K562 (cell line): ENCODE measurements at regions not wholly inside any gene's neighbourhood (a gene's known extent, or its start where the extent isn't known, plus 50 kb on each side); places are given as distances from the start of the nearest gene placed in this dataset.

Experiments used
- ATAC-seq: fragments of 200-7000 bp; cut with Tn5 transposase; 3 replicates; pipeline ENCODE4 v1.9.1; 2020; ENCODE audit warnings: moderate library complexity
- BruUV-seq: library from RNA; stranded (reverse); fragments of 400-500 nt; replicated peaks from 2 replicates; lab custom pipeline; 2021; lab: Mats Ljungman, UMichigan
- CTCF ChIA-PET: fragments of 300-600 bp; formaldehyde crosslinking; extraction: SDS; loops from one replicate; lab custom pipeline; 2021; ENCODE audit warnings: low intra/inter-chr PET ratio; lab: Yijun Ruan, JAX
- POLR2A ChIA-PET: fragments of 300-600, 350-650 bp; sonication (Branson Sonifier 250); formaldehyde crosslinking; extraction: SDS; loops from one replicate; lab custom pipeline; 2021; ENCODE audit warnings: antibody characterized with exemption, inconsistent platforms; lab: Yijun Ruan, JAX
- DNase-seq, 4 experiments: peaks; one replicate each; pipeline versions ENCODE4 v3.0.0 to v3.0.0-alpha.2; 2011 to 2018; ENCODE audit warnings: low spot score in 3 of 4, mixed read lengths in 3 of 4; ENCODE audit errors: extremely low read depth in 1 of 4
- FAIRE-seq: peaks from 2 replicates; lab custom pipeline; 2011; peaks lifted over from hg19 to GRCh38; lab: Jason Lieb, UNC
- H2AFZ ChIP-seq: 2 replicates; pipeline ENCODE4 v1.6.0; 2011; ENCODE audit warnings: low read depth, low read length, control low read depth, inconsistent platforms
- H3K27ac ChIP-seq: fragments of 200-600 bp; 3 replicates; pipeline ENCODE4 v1.8.0; 2011; ENCODE audit warnings: low read depth, mild to moderate bottlenecking, control low read depth, inconsistent platforms, low read length, moderate library complexity, mixed read lengths; ENCODE audit errors: extremely low read depth
- H3K27me3 ChIP-seq, 2 experiments: fragments of 300-600 bp in 1 of 2; 2 replicates in 1 of 2; 3 replicates in 1 of 2; pipeline versions ENCODE4 v1.6.0 to v1.8.0; 2011; ENCODE audit warnings: inconsistent platforms in 2 of 2, low read length in 2 of 2, mild to moderate bottlenecking in 1 of 2, mixed read lengths in 1 of 2, moderate library complexity in 1 of 2; ENCODE audit not compliant: control insufficient read depth in 2 of 2, insufficient read depth in 2 of 2
- H3K36me3 ChIP-seq: fragments of 300-600 bp; 3 replicates; pipeline ENCODE4 v1.8.0; 2011; ENCODE audit warnings: mild to moderate bottlenecking, low read length, inconsistent platforms; ENCODE audit not compliant: control insufficient read depth, insufficient read depth
- H3K4me1 ChIP-seq, 2 experiments: fragments of 200-600 bp in 1 of 2; replicated peaks in 1 of 2; 2 replicates in 1 of 2; 3 replicates in 1 of 2; pipeline versions ENCODE4 v1.5.1 to v1.8.0; 2011; ENCODE audit warnings: inconsistent platforms in 2 of 2, low read length in 2 of 2, mild to moderate bottlenecking in 1 of 2, mixed read lengths in 1 of 2, moderate library complexity in 1 of 2; ENCODE audit not compliant: control insufficient read depth in 2 of 2, insufficient read depth in 2 of 2
- H3K4me2 ChIP-seq: 2 replicates; pipeline ENCODE4 v1.6.1; 2011; ENCODE audit warnings: low read length, control low read depth, inconsistent platforms, mixed read lengths; ENCODE audit not compliant: insufficient read depth
- H3K4me3 ChIP-seq: fragments of 200-600 bp; sonication (generic), shearing (Covaris generic); 2 replicates; pipeline ENCODE4 v1.5.1; 2016; ENCODE audit warnings: control low read depth, inconsistent platforms
- H3K79me2 ChIP-seq: fragments of 200-600 bp; 3 replicates; pipeline ENCODE4 v1.8.0; 2011; ENCODE audit warnings: low read length, inconsistent platforms; ENCODE audit not compliant: control insufficient read depth, insufficient read depth
- H3K9ac ChIP-seq, 2 experiments: 2 replicates each; pipeline versions ENCODE4 v1.6.0 to v1.6.1; 2011; ENCODE audit warnings: low read depth in 2 of 2, low read length in 2 of 2, control low read depth in 1 of 2, inconsistent platforms in 1 of 2, mild to moderate bottlenecking in 1 of 2, mixed read lengths in 1 of 2; ENCODE audit not compliant: insufficient read depth in 1 of 2
- H3K9me1 ChIP-seq: one replicate; pipeline ENCODE4 v1.6.0; 2011; ENCODE audit warnings: inconsistent platforms, mild to moderate bottlenecking, low read length, moderate library complexity; ENCODE audit not compliant: control insufficient read depth, insufficient read depth
- H3K9me3 ChIP-seq: replicated peaks from 2 replicates; pipeline ENCODE4 v1.5.1; 2011; ENCODE audit warnings: low read depth, low read length, inconsistent platforms; ENCODE audit not compliant: control insufficient read depth, insufficient read depth
- H4K20me1 ChIP-seq: replicated peaks from 2 replicates; pipeline ENCODE4 v1.6.1; 2011; ENCODE audit warnings: low read length, inconsistent platforms, mixed read lengths; ENCODE audit not compliant: control insufficient read depth, insufficient read depth
- ARHGAP35 ChIP-seq: fragments of 450-650 bp; IDR thresholded peaks from 2 replicates; pipeline ENCODE4 v1.6.1; 2018; ENCODE audit not compliant: partially characterized antibody
- ARID1B ChIP-seq: fragments of 450-650 bp; IDR thresholded peaks from 2 replicates; pipeline ENCODE4 v1.6.1; 2016; ENCODE audit warnings: antibody characterized with exemption, mild to moderate bottlenecking, inconsistent platforms
- DPF2 ChIP-seq: fragments of 450-650 bp; IDR thresholded peaks from 2 replicates; pipeline ENCODE4 v1.6.1; 2016
- EGR1 ChIP-seq: fragments of 450-650 bp; conservative IDR thresholded peaks from 2 replicates; pipeline ENCODE4 v1.6.1; 2017; ENCODE audit warnings: mild to moderate bottlenecking
- FOXP4 ChIP-seq: sonication (generic); formaldehyde crosslinking; IDR thresholded peaks from 2 replicates; pipeline ENCODE4 v1.8.0; 2022; ENCODE audit warnings: mild to moderate bottlenecking, missing genetic modification reagents, borderline replicate concordance
- JUNB ChIP-seq: fragments of 450-650 bp; formaldehyde crosslinking; conservative IDR thresholded peaks from 2 replicates; pipeline ENCODE4 v1.4.0; 2020; ENCODE audit warnings: mild to moderate bottlenecking
- KLF13 ChIP-seq: fragments of 450-650 bp; IDR thresholded peaks from 2 replicates; pipeline ENCODE4 v1.6.1; 2016; ENCODE audit warnings: missing genetic modification characterization, low read depth, mild to moderate bottlenecking, missing compliant biosample characterization, moderate library complexity, borderline replicate concordance
- PATZ1 ChIP-seq: fragments of 250-450 bp; sonication (Bioruptor Pico); IDR thresholded peaks from 2 replicates; pipeline ENCODE4 v1.5.0; 2020; ENCODE audit warnings: mild to moderate bottlenecking, borderline replicate concordance
- RBM15 ChIP-seq: fragments of 200-400 bp; formaldehyde crosslinking; IDR thresholded peaks from 2 replicates; pipeline ENCODE4 v1.6.1; 2018; ENCODE audit warnings: mild to moderate bottlenecking, low read length, moderate library complexity; ENCODE audit not compliant: insufficient read depth
- RERE ChIP-seq: sonication (generic); formaldehyde crosslinking; IDR thresholded peaks from 2 replicates; pipeline ENCODE4 v1.8.0; 2023; ENCODE audit warnings: missing genetic modification reagents, mild to moderate bottlenecking, borderline replicate concordance
- ZBTB12 ChIP-seq: fragments of 250-450 bp; sonication (Bioruptor Pico); IDR thresholded peaks from 2 replicates; pipeline ENCODE4 v1.4.0; 2020
- ZNF23 ChIP-seq: fragments of 250-450 bp; sonication (Bioruptor Pico); IDR thresholded peaks from 2 replicates; pipeline ENCODE4 v1.4.0; 2020; ENCODE audit warnings: mild to moderate bottlenecking
- ZNF79 ChIP-seq: fragments of 250-450 bp; sonication (Bioruptor Pico); IDR thresholded peaks from 2 replicates; pipeline ENCODE4 v1.4.0; 2020; ENCODE audit warnings: low read depth, mild to moderate bottlenecking, moderate library complexity
- WGBS: fragments of 100-300 bp; shearing (Covaris generic); methylation state at CpG from one replicate; pipeline ENCODE4 v1.1.6; 2016; ENCODE audit warnings: low coverage, mixed read lengths; ENCODE audit not compliant: insufficient coverage; ENCODE audit errors: missing lambda C conversion rate; 5-methylcytosine and 5-hydroxymethylcytosine counted together
- in situ Hi-C: fragments of 300-500 bp; cut with MboI; formaldehyde crosslinking; loops from 4 replicates; pipeline ENCODE4 v1.15.0; 2018; ENCODE audit warnings: inconsistent platforms, mixed read lengths
- intact Hi-C: fragments of 100-400 bp; cut with micrococcal nuclease; formaldehyde crosslinking; loops from 2 replicates; pipeline ENCODE4 v1.14.2; 2022

GRCh38 chr3:181999314-181999713 lies 287.6 kb downstream of the SOX2 start:
- no peaks in the 10 kb centered on the region for H3K27me3 ChIP-seq
- H3K4me1 ChIP-seq: no peaks in the 10 kb centered on the region
- H2AFZ ChIP-seq: no peak overlapping the region
- CTCF ChIA-PET: no interaction called here
- no peak overlapping the region for H3K4me2 ChIP-seq
- intact Hi-C loops (no loop called here), in situ Hi-C loops (no loop called here)
- no peaks in the 10 kb centered on the region for H3K79me2 ChIP-seq
- FAIRE-seq (no peak), DNase-seq (no peak), ATAC-seq (no peak)
- H3K9me1 ChIP-seq: no peaks in the 10 kb centered on the region
- no TSS peak for BruUV-seq
- POLR2A ChIA-PET: no interaction called here
- H3K36me3 ChIP-seq: no peaks in the 10 kb centered on the region
- no peaks in the 10 kb centered on the region for H4K20me1 ChIP-seq
- H3K4me3 ChIP-seq: no peak overlapping the region
- 0% methylated on average over 6 of the region's 6 CpGs for WGBS
- no peak overlapping the region for H3K9ac ChIP-seq
- no peak overlapping the region for H3K27ac ChIP-seq
- no peaks in the 10 kb centered on the region for H3K9me3 ChIP-seq
- TF ChIP-seq ZBTB12 (CRISPR knock-in tag) (no peak), JUNB (CRISPR knock-in tag) (no peak), ARHGAP35 (no peak), RBM15 (no peak), KLF13 (tag) (no peak), FOXP4 (no peak), RERE (CRISPR knock-in tag) (no peak), ARID1B (no peak), ZNF79 (no peak), ZNF23 (CRISPR knock-in tag) (no peak), EGR1 (no peak), PATZ1 (CRISPR knock-in tag) (no peak), DPF2 (no peak)
